Neural progenitor cell (in vitro differentiated cells): ENCODE measurements at regions not wholly inside any gene's neighbourhood (a gene's known extent, or its start where the extent isn't known, plus 50 kb on each side); places are given as distances from the start of the nearest gene placed in this dataset.

Experiments
- DNase-seq: peaks from one replicate; pipeline ENCODE4 v3.0.0-alpha.2; 2016; ENCODE audit warnings: low spot score
- H2AFZ ChIP-seq: fragments of 200-600 bp; sonication (generic); replicated peaks from 2 replicates; pipeline ENCODE4 v1.6.1; 2016; ENCODE audit warnings: antibody characterized with exemption
- H3F3A ChIP-seq: fragments of 200-600 bp; sonication (generic); 2 replicates; pipeline ENCODE4 v1.6.1; 2016; ENCODE audit warnings: antibody characterized with exemption, low read depth
- H3K27ac ChIP-seq: fragments of 200-600 bp; sonication (generic); 2 replicates; pipeline ENCODE4 v1.5.1; 2016; ENCODE audit warnings: mild to moderate bottlenecking
- H3K27me3 ChIP-seq: fragments of 200-600 bp; sonication (generic); 2 replicates; pipeline ENCODE4 v1.6.1; 2016; ENCODE audit warnings: mild to moderate bottlenecking, moderate library complexity
- H3K36me3 ChIP-seq: fragments of 200-600 bp; sonication (generic); 2 replicates; pipeline ENCODE4 v1.5.1; 2016
- H3K4me1 ChIP-seq: fragments of 200-600 bp; sonication (generic); 2 replicates; pipeline ENCODE4 v1.6.1; 2016; ENCODE audit warnings: mixed run types
- H3K4me2 ChIP-seq: fragments of 200-600 bp; sonication (generic); 2 replicates; pipeline ENCODE4 v1.6.1; 2016
- H3K4me3 ChIP-seq: fragments of 200-600 bp; sonication (generic); 2 replicates; pipeline ENCODE4 v1.5.1; 2016
- H3K79me2 ChIP-seq: fragments of 200-600 bp; sonication (generic); 2 replicates; pipeline ENCODE4 v1.6.1; 2016; ENCODE audit warnings: low read depth
- H3K9ac ChIP-seq: fragments of 200-600 bp; sonication (generic); 2 replicates; pipeline ENCODE4 v1.6.1; 2016
- H3K9me3 ChIP-seq: fragments of 200-600 bp; sonication (generic); 2 replicates; pipeline ENCODE4 v1.5.1; 2016; ENCODE audit warnings: low read depth
- H4K20me1 ChIP-seq: fragments of 200-600 bp; sonication (generic); 2 replicates; pipeline ENCODE4 v1.6.1; 2016; ENCODE audit warnings: low read depth
- H3K27ac Mint-ChIP-seq: 3 replicates; pipeline ENCODE4 v1.8.0; 2021; ENCODE audit warnings: mixed read lengths
- H3K27me3 Mint-ChIP-seq: 2 replicates; pipeline ENCODE4 v1.8.0; 2022; ENCODE audit warnings: low read depth, mild to moderate bottlenecking, inconsistent platforms, moderate library complexity, mixed read lengths; ENCODE audit not compliant: insufficient read depth
- H3K36me3 Mint-ChIP-seq: 3 replicates; pipeline ENCODE4 v1.8.0; 2021; ENCODE audit warnings: mixed read lengths
- H3K4me1 Mint-ChIP-seq: 3 replicates; pipeline ENCODE4 v1.8.0; 2021; ENCODE audit warnings: mixed read lengths
- H3K4me3 Mint-ChIP-seq: 3 replicates; pipeline ENCODE4 v1.8.0; 2021; ENCODE audit warnings: mild to moderate bottlenecking, moderate library complexity, mixed read lengths
- H3K9me3 Mint-ChIP-seq: 3 replicates; pipeline ENCODE4 v1.8.0; 2020; ENCODE audit warnings: mixed read lengths
- CTCF ChIP-seq: fragments of 200-600 bp; sonication (generic); IDR thresholded peaks from 2 replicates; pipeline ENCODE4 v1.5.1; 2017; ENCODE audit warnings: antibody characterized with exemption, mild to moderate bottlenecking
- EZH2 ChIP-seq: fragments of 200-600 bp; sonication (generic); IDR thresholded peaks from 2 replicates; pipeline ENCODE4 v1.6.1; 2017; ENCODE audit warnings: antibody characterized with exemption, mild to moderate bottlenecking, moderate library complexity
- EZH2phosphoT487 ChIP-seq: fragments of 200-600 bp; sonication (generic); IDR thresholded peaks from 2 replicates; pipeline ENCODE4 v1.6.1; 2017; ENCODE audit warnings: antibody characterized with exemption

DNA sequence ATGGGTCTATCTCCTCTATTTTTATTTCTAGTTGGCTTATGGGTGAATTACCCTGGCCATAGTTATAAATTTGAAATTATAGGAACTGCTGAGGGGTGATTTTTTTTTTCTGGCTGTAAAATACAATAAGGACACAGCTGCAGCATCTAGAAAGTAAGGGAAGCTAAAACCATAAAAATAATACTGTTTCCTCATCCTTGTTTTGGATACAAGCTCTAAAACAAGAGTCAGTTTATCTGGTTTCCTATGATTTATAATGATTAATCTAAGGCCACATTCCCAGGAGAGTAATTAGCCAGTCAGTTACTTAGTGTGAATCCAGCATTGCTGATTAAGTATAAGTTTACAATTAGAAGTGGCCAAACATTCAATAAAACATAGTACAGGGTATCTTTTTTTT, 219.1 kb upstream of the NBEA start:
- Mint-ChIP-seq H3K27me3 (no peaks in the 10 kb centered on the region), H3K36me3 (no peaks in the 10 kb centered on the region), H3K9me3 (no peaks in the 10 kb centered on the region), H3K4me1 (no peaks in the 10 kb centered on the region), H3K27ac (no peak overlapping the region), H3K4me3 (no peak overlapping the region)
- Histone ChIP-seq H3K79me2 (no peaks in the 10 kb centered on the region), H3F3A (no peaks in the 10 kb centered on the region), H2AFZ (no peak overlapping the region), H3K4me2 (no peak overlapping the region), H3K4me1 (peaks cover 25% of the 10 kb centered on the region), H3K4me3 (no peak overlapping the region), H3K9me3 (no peaks in the 10 kb centered on the region), H3K36me3 (no peaks in the 10 kb centered on the region), H3K27ac (no peak overlapping the region), H3K9ac (no peak overlapping the region), H4K20me1 (no peaks in the 10 kb centered on the region), H3K27me3 (no peaks in the 10 kb centered on the region)
- no peak for DNase-seq
- TF ChIP-seq EZH2phosphoT487, result no peak
- TF ChIP-seq CTCF, result no peak
- TF ChIP-seq EZH2, result no peak

- H3K79me2 ChIP-seq, result no peaks in the 10 kb centered on the region
- H4K20me1 ChIP-seq, result no peaks in the 10 kb centered on the region
- no peak overlapping the region for H3K27ac ChIP-seq
- no peak overlapping the region for H3K27ac Mint-ChIP-seq
- H3K4me1 Mint-ChIP-seq, result peaks cover 12% of the 10 kb centered on the region
- no peak for TF ChIP-seq EZH2phosphoT487
- TF ChIP-seq CTCF, result no peak
- no peak for TF ChIP-seq EZH2
- H3K4me2 ChIP-seq, result no peak overlapping the region
- no peaks in the 10 kb centered on the region for H3K9me3 ChIP-seq
- no peaks in the 10 kb centered on the region for H3K36me3 Mint-ChIP-seq
- no peak for DNase-seq
- peaks cover 2% of the 10 kb centered on the region for H3K27me3 Mint-ChIP-seq
- H3K9ac ChIP-seq, result no peak overlapping the region
- peaks cover 10% of the 10 kb centered on the region for H3K4me1 ChIP-seq
- H3K4me3 ChIP-seq, result no peak overlapping the region
- H3K9me3 Mint-ChIP-seq, result no peaks in the 10 kb centered on the region
- H3K36me3 ChIP-seq, result no peaks in the 10 kb centered on the region
- no peaks in the 10 kb centered on the region for H3F3A ChIP-seq
- no peak overlapping the region for H2AFZ ChIP-seq
- no peaks in the 10 kb centered on the region for H3K27me3 ChIP-seq
- no peak overlapping the region for H3K4me3 Mint-ChIP-seq
Measured at GRCh38 chr13:34730961-34731360, 211.1 kb upstream of the NBEA start.

DNA sequence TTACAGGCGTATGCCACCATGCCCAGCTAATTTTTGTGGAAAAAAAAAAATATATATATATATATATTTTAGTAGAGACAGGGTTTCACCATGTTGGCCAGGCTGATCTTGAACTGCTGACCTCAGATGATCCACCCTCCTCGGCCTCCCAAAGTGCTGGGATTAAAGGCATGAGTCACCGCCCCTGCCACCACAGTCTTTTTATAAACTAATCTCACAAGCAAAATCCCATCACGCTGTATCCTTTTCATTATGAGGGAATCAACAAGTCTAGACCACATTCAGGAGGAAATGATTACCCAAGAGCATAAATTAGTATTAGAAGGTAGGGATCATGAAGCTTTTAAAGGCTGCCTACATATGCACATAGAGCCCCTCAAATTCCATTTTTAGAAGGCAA, 210.6 kb upstream of the NBEA start:
- H3K4me3 Mint-ChIP-seq, result no peak overlapping the region
- no peak overlapping the region for H3K27ac Mint-ChIP-seq
- no peak for TF ChIP-seq EZH2
- no peak for TF ChIP-seq CTCF
- no peak for TF ChIP-seq EZH2phosphoT487
- peaks cover 12% of the 10 kb centered on the region for H3K4me1 Mint-ChIP-seq
- H3K4me3 ChIP-seq, result no peak overlapping the region
- H3K9me3 Mint-ChIP-seq, result no peaks in the 10 kb centered on the region
- no peaks in the 10 kb centered on the region for H3K9me3 ChIP-seq
- H4K20me1 ChIP-seq, result no peaks in the 10 kb centered on the region
- H3K36me3 ChIP-seq, result no peaks in the 10 kb centered on the region
- no peaks in the 10 kb centered on the region for H3F3A ChIP-seq
- no peak overlapping the region for H3K9ac ChIP-seq
- no peak overlapping the region for H2AFZ ChIP-seq
- no peaks in the 10 kb centered on the region for H3K27me3 ChIP-seq
- H3K27me3 Mint-ChIP-seq, result peaks cover 2% of the 10 kb centered on the region
- DNase-seq, result no peak
- no peak overlapping the region for H3K4me2 ChIP-seq
- no peaks in the 10 kb centered on the region for H3K79me2 ChIP-seq
- H3K27ac ChIP-seq, result no peak overlapping the region
- H3K4me1 ChIP-seq, result peaks cover 10% of the 10 kb centered on the region
- no peaks in the 10 kb centered on the region for H3K36me3 Mint-ChIP-seq

GRCh38 chr13:34733721-34734120, 208.3 kb upstream of the NBEA start:
- DNase-seq, result peak; percentile 42
- H3F3A ChIP-seq, result no peaks in the 10 kb centered on the region
- H3K27ac ChIP-seq, result no peak overlapping the region
- TF ChIP-seq EZH2 (no peak), CTCF (no peak), EZH2phosphoT487 (no peak)
- no peaks in the 10 kb centered on the region for H3K79me2 ChIP-seq
- no peak overlapping the region for H3K27ac Mint-ChIP-seq
- no peak overlapping the region for H3K4me3 ChIP-seq
- no peaks in the 10 kb centered on the region for H3K36me3 Mint-ChIP-seq
- H3K36me3 ChIP-seq, result no peaks in the 10 kb centered on the region
- H4K20me1 ChIP-seq, result no peaks in the 10 kb centered on the region
- no peaks in the 10 kb centered on the region for H3K27me3 ChIP-seq
- H3K4me2 ChIP-seq, result no peak overlapping the region
- no peaks in the 10 kb centered on the region for H3K9me3 ChIP-seq
- no peaks in the 10 kb centered on the region for H3K9me3 Mint-ChIP-seq
- no peak overlapping the region for H3K9ac ChIP-seq
- peaks cover 2% of the 10 kb centered on the region for H3K27me3 Mint-ChIP-seq
- H2AFZ ChIP-seq, result no peak overlapping the region
- H3K4me3 Mint-ChIP-seq, result no peak overlapping the region
- peaks cover 10% of the 10 kb centered on the region for H3K4me1 ChIP-seq
- peaks cover 12% of the 10 kb centered on the region for H3K4me1 Mint-ChIP-seq
